Activated CD8-positive, alpha-beta memory T cell treated with anti-CD3 and anti-CD28 coated beads, Interleukin-2, amount 10 ng/mL, durations not matched to agents 7 days and 5 days (primary cell): ENCODE measurements at regions not wholly inside any gene's neighbourhood (a gene's known extent, or its start where the extent isn't known, plus 50 kb on each side); places are given as distances from the start of the nearest gene placed in this dataset.

Experiments used
- ATAC-seq: fragments of 150-1000 bp; cut with Tn5 transposase; one replicate; pipeline ENCODE4 v1.10.0; 2021; ENCODE audit warnings: moderate library complexity
- CTCF ChIA-PET: fragments of 350-600 bp; sonication (Branson Sonifier 250); formaldehyde crosslinking; loops from one replicate; lab custom pipeline; 2021; ENCODE audit warnings: antibody characterized with exemption; lab: Charles Lee
- DNase-seq: peaks from one replicate; pipeline ENCODE4 v3.0.0-alpha.2; 2020
- H3K27ac Mint-ChIP-seq: one replicate; pipeline ENCODE4 v1.8.0; 2021; ENCODE audit warnings: mild to moderate bottlenecking, mixed read lengths
- H3K27me3 Mint-ChIP-seq: one replicate; pipeline ENCODE4 v1.8.0; 2021; ENCODE audit warnings: mixed read lengths
- H3K36me3 Mint-ChIP-seq: one replicate; pipeline ENCODE4 v1.8.0; 2021; ENCODE audit warnings: mild to moderate bottlenecking, mixed read lengths
- H3K4me1 Mint-ChIP-seq: one replicate; pipeline ENCODE4 v1.8.0; 2021; ENCODE audit warnings: mixed read lengths
- H3K4me3 Mint-ChIP-seq: one replicate; pipeline ENCODE4 v1.8.0; 2021; ENCODE audit warnings: mild to moderate bottlenecking, moderate library complexity, mixed read lengths
- H3K9me3 Mint-ChIP-seq: one replicate; pipeline ENCODE4 v1.8.0; 2022; ENCODE audit warnings: low read depth, mixed read lengths

- Mint-ChIP-seq H3K4me3 (no peak overlapping the region), H3K4me1 (no peaks in the 10 kb centered on the region), H3K27me3 (no peaks in the 10 kb centered on the region), H3K36me3 (no peaks in the 10 kb centered on the region), H3K9me3 (peaks cover 2% of the 10 kb centered on the region), H3K27ac (no peak overlapping the region)
- CTCF ChIA-PET = no interaction called here
- ATAC-seq (no peak), DNase-seq (no peak)
These were observed 740.3 kb downstream of the OTOL1 start for GRCh38 chr3:162236949-162237348.

- Mint-ChIP-seq H3K36me3 (no peaks in the 10 kb centered on the region), H3K27ac (no peak overlapping the region), H3K27me3 (no peaks in the 10 kb centered on the region), H3K4me3 (no peak overlapping the region), H3K9me3 (peaks cover 4% of the 10 kb centered on the region), H3K4me1 (no peaks in the 10 kb centered on the region)
- CTCF ChIA-PET = no interaction called here
- ATAC-seq = no peak
- DNase-seq = no peak
These were observed 754.2 kb downstream of the OTOL1 start for GRCh38 chr3:162250782-162251181.

- no peak overlapping the region for H3K4me3 Mint-ChIP-seq
- DNase-seq = no peak
- no peak overlapping the region for H3K27ac Mint-ChIP-seq
- H3K4me1 Mint-ChIP-seq = no peaks in the 10 kb centered on the region
- peaks cover 7% of the 10 kb centered on the region for H3K9me3 Mint-ChIP-seq
- no peak for ATAC-seq
- CTCF ChIA-PET = no interaction called here
- H3K27me3 Mint-ChIP-seq = no peaks in the 10 kb centered on the region
- H3K36me3 Mint-ChIP-seq = no peaks in the 10 kb centered on the region
These were observed 765.5 kb downstream of the OTOL1 start for GRCh38 chr3:162262129-162262528.

- no peak for ATAC-seq
- Mint-ChIP-seq H3K27ac (no peak overlapping the region), H3K36me3 (no peaks in the 10 kb centered on the region), H3K9me3 (peaks cover 6% of the 10 kb centered on the region), H3K27me3 (no peaks in the 10 kb centered on the region), H3K4me1 (no peaks in the 10 kb centered on the region), H3K4me3 (no peak overlapping the region)
- CTCF ChIA-PET = no interaction called here
- DNase-seq = no peak
These were observed 767.0 kb downstream of the OTOL1 start for GRCh38 chr3:162263596-162263995.

GRCh38 chr3:162269636-162270458 lies 773.2 kb downstream of the OTOL1 start:
- no peak for DNase-seq
- CTCF ChIA-PET = no interaction called here
- no peaks in the 10 kb centered on the region for H3K9me3 Mint-ChIP-seq
- H3K4me1 Mint-ChIP-seq = no peaks in the 10 kb centered on the region
- ATAC-seq = no peak
- H3K36me3 Mint-ChIP-seq = no peaks in the 10 kb centered on the region
- H3K4me3 Mint-ChIP-seq = no peak overlapping the region
- H3K27me3 Mint-ChIP-seq = no peaks in the 10 kb centered on the region
- H3K27ac Mint-ChIP-seq = no peak overlapping the region

GRCh38 chr3:162274070-162274469 lies 777.5 kb downstream of the OTOL1 start:
- Mint-ChIP-seq H3K27me3 (no peaks in the 10 kb centered on the region), H3K36me3 (no peaks in the 10 kb centered on the region), H3K9me3 (peaks cover 5% of the 10 kb centered on the region), H3K4me1 (no peaks in the 10 kb centered on the region), H3K27ac (no peak overlapping the region), H3K4me3 (no peak overlapping the region)
- ATAC-seq = no peak
- CTCF ChIA-PET = no interaction called here
- DNase-seq = no peak

- CTCF ChIA-PET = no interaction called here
These were observed 782.2 kb downstream of the OTOL1 start for GRCh38 chr3:162278834-162279233.

GRCh38 chr3:162285259-162285658 lies 788.7 kb downstream of the OTOL1 start:
- CTCF ChIA-PET = no interaction called here
- Mint-ChIP-seq H3K4me1 (no peaks in the 10 kb centered on the region), H3K27me3 (no peaks in the 10 kb centered on the region), H3K4me3 (no peak overlapping the region), H3K27ac (no peak overlapping the region), H3K9me3 (no peaks in the 10 kb centered on the region), H3K36me3 (no peaks in the 10 kb centered on the region)
- ATAC-seq (no peak), DNase-seq (no peak)

More at GRCh38 chr3:162278834-162279233, 782.2 kb downstream of the OTOL1 start:
- no peak overlapping the region for H3K4me3 Mint-ChIP-seq
- no peaks in the 10 kb centered on the region for H3K27me3 Mint-ChIP-seq
- DNase-seq (no peak), ATAC-seq (no peak)
- H3K9me3 Mint-ChIP-seq = peaks cover 5% of the 10 kb centered on the region
- H3K27ac Mint-ChIP-seq = no peak overlapping the region
- no peaks in the 10 kb centered on the region for H3K4me1 Mint-ChIP-seq
- no peaks in the 10 kb centered on the region for H3K36me3 Mint-ChIP-seq

GRCh38 chr3:162287600-162287999 lies 791.0 kb downstream of the OTOL1 start:
- CTCF ChIA-PET = no interaction called here
- no peak for DNase-seq
- ATAC-seq = no peak
- no peak overlapping the region for H3K27ac Mint-ChIP-seq
- H3K9me3 Mint-ChIP-seq = no peaks in the 10 kb centered on the region
- H3K36me3 Mint-ChIP-seq = no peaks in the 10 kb centered on the region
- H3K27me3 Mint-ChIP-seq = no peaks in the 10 kb centered on the region
- H3K4me1 Mint-ChIP-seq = no peaks in the 10 kb centered on the region
- H3K4me3 Mint-ChIP-seq = no peak overlapping the region

- CTCF ChIA-PET = no interaction called here
- Mint-ChIP-seq H3K4me1 (no peaks in the 10 kb centered on the region), H3K36me3 (no peaks in the 10 kb centered on the region), H3K4me3 (no peak overlapping the region), H3K27me3 (no peaks in the 10 kb centered on the region), H3K9me3 (no peaks in the 10 kb centered on the region), H3K27ac (no peak overlapping the region)
- ATAC-seq (no peak), DNase-seq (no peak)
These were observed 795.8 kb downstream of the OTOL1 start for GRCh38 chr3:162292409-162292808.

GRCh38 chr3:162295323-162295983 lies 798.8 kb downstream of the OTOL1 start:
- CTCF ChIA-PET = interaction anchor here (1.4 kb wide), 1 partner anchor 15 kb away, joined by 3 read pairs; no protein-coding TSS in a partner anchor
- no peaks in the 10 kb centered on the region for H3K27me3 Mint-ChIP-seq
- H3K4me3 Mint-ChIP-seq = no peak overlapping the region
- no peak for DNase-seq
- H3K9me3 Mint-ChIP-seq = no peaks in the 10 kb centered on the region
- H3K36me3 Mint-ChIP-seq = no peaks in the 10 kb centered on the region
- no peaks in the 10 kb centered on the region for H3K4me1 Mint-ChIP-seq
- no peak overlapping the region for H3K27ac Mint-ChIP-seq
- ATAC-seq = no peak

- no peak for ATAC-seq
- DNase-seq = no peak
- Mint-ChIP-seq H3K27me3 (no peaks in the 10 kb centered on the region), H3K4me3 (no peak overlapping the region), H3K36me3 (no peaks in the 10 kb centered on the region), H3K9me3 (peaks cover 3% of the 10 kb centered on the region), H3K27ac (no peak overlapping the region), H3K4me1 (no peaks in the 10 kb centered on the region)
- CTCF ChIA-PET = no interaction called here
These were observed 806.5 kb downstream of the OTOL1 start for GRCh38 chr3:162302983-162303624.

GRCh38 chr3:162317046-162317445 lies 820.4 kb downstream of the OTOL1 start:
- DNase-seq (no peak), ATAC-seq (no peak)
- CTCF ChIA-PET = no interaction called here
- Mint-ChIP-seq H3K4me1 (no peaks in the 10 kb centered on the region), H3K36me3 (no peaks in the 10 kb centered on the region), H3K27me3 (no peaks in the 10 kb centered on the region), H3K27ac (no peak overlapping the region), H3K4me3 (no peak overlapping the region), H3K9me3 (peaks cover 5% of the 10 kb centered on the region)

GRCh38 chr3:162328649-162329048 lies 832.0 kb downstream of the OTOL1 start:
- no peaks in the 10 kb centered on the region for H3K4me1 Mint-ChIP-seq
- H3K27me3 Mint-ChIP-seq = no peaks in the 10 kb centered on the region
- ATAC-seq (no peak), DNase-seq (no peak)
- CTCF ChIA-PET = no interaction called here
- no peak overlapping the region for H3K27ac Mint-ChIP-seq
- no peak overlapping the region for H3K4me3 Mint-ChIP-seq
- peaks cover 10% of the 10 kb centered on the region for H3K9me3 Mint-ChIP-seq
- no peaks in the 10 kb centered on the region for H3K36me3 Mint-ChIP-seq
